B cell (primary cell): ENCODE measurements at regions not wholly inside any gene's neighbourhood (a gene's known extent, or its start where the extent isn't known, plus 50 kb on each side); places are given as distances from the start of the nearest gene placed in this dataset.

Experiments
- ATAC-seq: fragments of 200-7000 bp; cut with Tn5 transposase; one replicate; pipeline ENCODE4 v1.10.0; 2021; ENCODE audit warnings: low read depth, mild to moderate bottlenecking, moderate number of reproducible peaks, moderate library complexity
- CTCF ChIA-PET: fragments of 350-600 bp; sonication (Branson Sonifier 250); formaldehyde crosslinking; loops from one replicate; lab custom pipeline; 2021; ENCODE audit warnings: antibody characterized with exemption, inconsistent platforms; lab: Charles Lee
- POLR2A ChIA-PET: fragments of 350-600 bp; sonication (Branson Sonifier 250); formaldehyde crosslinking; loops from one replicate; lab custom pipeline; 2021; ENCODE audit warnings: antibody characterized with exemption; lab: Charles Lee
- DNase-seq: peaks from one replicate; pipeline ENCODE4 v3.0.0; 2013
- H2AFZ ChIP-seq: 2 replicates; pipeline ENCODE4 v1.6.1; 2012; ENCODE audit warnings: mild to moderate bottlenecking, low read depth, low read length; ENCODE audit not compliant: insufficient read depth, poor library complexity, severe bottlenecking
- H3K27ac ChIP-seq, 2 donors: 1 replicate in 1 of 2; 2 replicates in 1 of 2; pipeline ENCODE4 v1.5.1; 2012 to 2013; ENCODE audit warnings: low read length in 2 of 2, mild to moderate bottlenecking in 2 of 2, moderate library complexity in 1 of 2
- H3K27me3 ChIP-seq, 4 experiments: fragments of 200-600 bp in 1 of 4; sonication (generic) in 1 of 4; replicated peaks in 1 of 4; 1 replicate in 2 of 4; 2 replicates in 2 of 4; pipeline versions ENCODE4 v1.6.1 to v1.7.0; 2013 to 2016; ENCODE audit warnings: low read length in 3 of 4, mild to moderate bottlenecking in 2 of 4, mixed read lengths in 1 of 4, moderate library complexity in 1 of 4; ENCODE audit not compliant: insufficient read depth in 4 of 4, control insufficient read depth in 3 of 4; ENCODE audit errors: control extremely low read depth in 1 of 4
- H3K36me3 ChIP-seq, 2 experiments: replicated peaks in 1 of 2; 1 replicate in 1 of 2; 2 replicates in 1 of 2; pipeline versions ENCODE4 v1.6.1 to v1.7.1; 2013; ENCODE audit warnings: low read length in 1 of 2; ENCODE audit not compliant: insufficient read depth in 2 of 2, control insufficient read depth in 1 of 2; ENCODE audit errors: control extremely low read depth in 1 of 2, extremely low read depth in 1 of 2
- H3K4me1 ChIP-seq, 2 donors: fragments of 200-600 bp in 1 of 2; sonication (generic) in 1 of 2; 1 replicate in 1 of 2; 2 replicates in 1 of 2; pipeline versions ENCODE4 v1.5.1 to v1.6.1; 2013 to 2017; ENCODE audit warnings: low read length in 2 of 2; ENCODE audit not compliant: control insufficient read depth in 2 of 2, insufficient read depth in 2 of 2
- H3K4me2 ChIP-seq: replicated peaks from 2 replicates; pipeline ENCODE3; 2012; ENCODE audit warnings: mild to moderate bottlenecking, low read depth, low read length; ENCODE audit not compliant: poor library complexity, severe bottlenecking
- H3K4me3 ChIP-seq, 5 experiments: fragments of 200-600 bp in 1 of 5; sonication (generic) in 1 of 5; 1 replicate in 3 of 5; 2 replicates in 2 of 5; pipeline versions ENCODE4 v1.5.1 to v1.7.0; 2011 to 2016; ENCODE audit warnings: low read length in 4 of 5, mild to moderate bottlenecking in 4 of 5, low read depth in 2 of 5, control low read depth in 1 of 5, moderate library complexity in 1 of 5; ENCODE audit not compliant: insufficient read depth in 1 of 5; ENCODE audit errors: control extremely low read depth in 1 of 5, extremely low read depth in 1 of 5
- H3K79me2 ChIP-seq: fragments of 200-600 bp; sonication (generic); one replicate; pipeline ENCODE4 v1.6.0; 2016; ENCODE audit warnings: low read length; ENCODE audit not compliant: control insufficient read depth, insufficient read depth
- H3K9ac ChIP-seq: fragments of 200-600 bp; sonication (generic); 2 replicates; pipeline ENCODE4 v1.6.1; 2017; ENCODE audit warnings: mild to moderate bottlenecking, low read length, moderate library complexity
- H3K9me3 ChIP-seq, 3 donors: one replicate each; pipeline versions ENCODE4 v1.6.1 to v1.7.1; 2013; ENCODE audit warnings: low read length in 2 of 3; ENCODE audit not compliant: control insufficient read depth in 2 of 3, insufficient read depth in 1 of 3; ENCODE audit errors: control extremely low read depth in 1 of 3
- H4K20me1 ChIP-seq: 2 replicates; pipeline ENCODE4 v1.6.0; 2012; ENCODE audit warnings: mild to moderate bottlenecking, low read length; ENCODE audit not compliant: insufficient read depth, control insufficient read depth, poor library complexity, severe bottlenecking
- H3K27ac Mint-ChIP-seq: one replicate; pipeline ENCODE4 v1.8.0; 2021; ENCODE audit warnings: mixed read lengths
- H3K27me3 Mint-ChIP-seq: one replicate; pipeline ENCODE4 v1.8.0; 2021; ENCODE audit warnings: mixed read lengths
- H3K4me1 Mint-ChIP-seq: one replicate; pipeline ENCODE4 v1.8.0; 2021; ENCODE audit warnings: mixed read lengths
- H3K4me3 Mint-ChIP-seq: one replicate; pipeline ENCODE4 v1.8.0; 2021; ENCODE audit warnings: mixed read lengths
- H3K9me3 Mint-ChIP-seq: one replicate; pipeline ENCODE4 v1.8.0; 2022; ENCODE audit warnings: mixed read lengths; ENCODE audit not compliant: insufficient read depth
- CTCF ChIP-seq: fragments of 200-600 bp; IDR thresholded peaks from one replicate; pipeline ENCODE4 v1.8.0; 2022; ENCODE audit warnings: antibody characterized with exemption, mild to moderate bottlenecking
- EZH2 ChIP-seq: IDR thresholded peaks from 2 replicates; pipeline ENCODE4 v1.6.1; 2012; ENCODE audit warnings: borderline replicate concordance, low read depth, mild to moderate bottlenecking, moderate library complexity, low read length; ENCODE audit not compliant: insufficient read depth, poor library complexity, severe bottlenecking
- WGBS: methylation state at CpG from one replicate; pipeline ENCODE4 v1.1.5; 2013; ENCODE audit warnings: missing lambda C conversion rate; ENCODE audit not compliant: insufficient coverage; 5-methylcytosine and 5-hydroxymethylcytosine counted together
- intact Hi-C: fragments of 100-400 bp; cut with micrococcal nuclease; formaldehyde crosslinking; loops from one replicate; pipeline ENCODE4 v1.10.0; 2022

- DNase-seq = no peak
- H3K9me3 Mint-ChIP-seq = no peaks in the 10 kb centered on the region
- Histone ChIP-seq H3K27me3 (no peaks in the 10 kb centered on the region), H3K36me3 (no peaks in the 10 kb centered on the region), H3K9me3 (peaks cover 0 to 17% (median 0%) of the 10 kb centered on the region in 3 donors), H3K4me1 (no peaks in the 10 kb centered on the region), H3K9ac (no peak overlapping the region), H3K4me3 (no peak overlapping the region), H2AFZ (no peak overlapping the region), H3K27ac (no peak overlapping the region), H3K79me2 (no peaks in the 10 kb centered on the region), H4K20me1 (no peaks in the 10 kb centered on the region), H3K4me2 (no peak overlapping the region)
- no peak overlapping the region for H3K4me3 Mint-ChIP-seq
- no peaks in the 10 kb centered on the region for H3K27me3 Mint-ChIP-seq
- TF ChIP-seq EZH2 (no peak), CTCF (no peak)
- no peak overlapping the region for H3K27ac Mint-ChIP-seq
- intact Hi-C loops = no loop called here
- H3K4me1 Mint-ChIP-seq = no peaks in the 10 kb centered on the region
- ChIA-PET CTCF (no interaction called here), POLR2A (no interaction called here)
- WGBS = 76% methylated on average over 8 of the region's 9 CpGs
- no peak for ATAC-seq
These were observed 312.5 kb downstream of the TEX29 start for GRCh38 chr13:111632906-111633305.

GRCh38 chr13:111633401-111633800 lies 313.0 kb downstream of the TEX29 start:
- DNase-seq (no peak), ATAC-seq (no peak)
- Histone ChIP-seq H3K4me3 (no peak overlapping the region), H3K9me3 (peaks cover 0 to 17% (median 0%) of the 10 kb centered on the region in 3 donors), H3K27ac (no peak overlapping the region), H4K20me1 (no peaks in the 10 kb centered on the region), H3K4me2 (no peak overlapping the region), H2AFZ (no peak overlapping the region), H3K4me1 (no peaks in the 10 kb centered on the region), H3K79me2 (no peaks in the 10 kb centered on the region), H3K9ac (no peak overlapping the region), H3K36me3 (no peaks in the 10 kb centered on the region), H3K27me3 (no peaks in the 10 kb centered on the region)
- intact Hi-C loops = no loop called here
- POLR2A ChIA-PET = no interaction called here
- CTCF ChIA-PET = no interaction called here
- Mint-ChIP-seq H3K4me1 (no peaks in the 10 kb centered on the region), H3K9me3 (no peaks in the 10 kb centered on the region), H3K27ac (no peak overlapping the region), H3K27me3 (no peaks in the 10 kb centered on the region), H3K4me3 (no peak overlapping the region)
- WGBS = 100% methylated on average over 2 of the region's 4 CpGs
- TF ChIP-seq EZH2 = no peak
- no peak for TF ChIP-seq CTCF
